ENCODE measurements at regions not wholly inside any gene's neighbourhood (a gene's known extent, or its start where the extent isn't known, plus 50 kb on each side); places are given as distances from the start of the nearest gene placed in this dataset.

DNA sequence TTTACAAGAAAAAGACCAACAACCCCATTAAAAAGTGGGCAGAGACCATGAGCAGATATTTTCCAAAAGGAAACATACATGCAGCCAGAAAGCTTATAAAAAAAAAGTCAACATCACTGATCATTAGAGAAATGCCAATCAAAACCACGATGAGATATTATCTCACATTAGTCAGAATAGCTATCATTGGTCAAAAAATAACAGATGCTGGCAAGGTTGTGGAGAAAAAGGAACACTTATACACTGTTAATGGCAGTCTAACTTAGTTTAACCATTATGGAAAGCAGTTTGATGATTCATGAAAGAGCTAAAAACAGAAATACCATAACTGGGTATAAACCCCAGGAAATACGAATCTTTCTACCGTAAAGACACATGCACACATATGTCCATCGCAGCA lies 76.3 kb downstream of the SUCNR1 start:
- TF ChIP-seq POLR2A (IDR thresholded peaks at IDR 0.05): no peak
- TF ChIP-seq, protein P1, sequence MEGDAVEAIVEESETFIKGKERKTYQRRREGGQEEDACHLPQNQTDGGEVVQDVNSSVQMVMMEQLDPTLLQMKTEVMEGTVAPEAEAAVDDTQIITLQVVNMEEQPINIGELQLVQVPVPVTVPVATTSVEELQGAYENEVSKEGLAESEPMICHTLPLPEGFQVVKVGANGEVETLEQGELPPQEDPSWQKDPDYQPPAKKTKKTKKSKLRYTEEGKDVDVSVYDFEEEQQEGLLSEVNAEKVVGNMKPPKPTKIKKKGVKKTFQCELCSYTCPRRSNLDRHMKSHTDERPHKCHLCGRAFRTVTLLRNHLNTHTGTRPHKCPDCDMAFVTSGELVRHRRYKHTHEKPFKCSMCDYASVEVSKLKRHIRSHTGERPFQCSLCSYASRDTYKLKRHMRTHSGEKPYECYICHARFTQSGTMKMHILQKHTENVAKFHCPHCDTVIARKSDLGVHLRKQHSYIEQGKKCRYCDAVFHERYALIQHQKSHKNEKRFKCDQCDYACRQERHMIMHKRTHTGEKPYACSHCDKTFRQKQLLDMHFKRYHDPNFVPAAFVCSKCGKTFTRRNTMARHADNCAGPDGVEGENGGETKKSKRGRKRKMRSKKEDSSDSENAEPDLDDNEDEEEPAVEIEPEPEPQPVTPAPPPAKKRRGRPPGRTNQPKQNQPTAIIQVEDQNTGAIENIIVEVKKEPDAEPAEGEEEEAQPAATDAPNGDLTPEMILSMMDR (IDR thresholded peaks at IDR 0.05): no peak

Data from esophagus squamous epithelium (tissue), 4 donors.